Inflammatory macrophage (primary cell): ENCODE measurements at regions not wholly inside any gene's neighbourhood (a gene's known extent, or its start where the extent isn't known, plus 50 kb on each side); places are given as distances from the start of the nearest gene placed in this dataset.
A peak's percentile ranks its signal among the peaks of the same experiment; 100 is the strongest.
"Not testable (repeated sequence)": the region's sequence is repeated elsewhere in the genome, so short reads cannot be mapped to it uniquely, and the experiment has no call there.

Experiments used
- DNase-seq, 2 donors: peaks; one replicate each; pipeline ENCODE4 v3.0.0-alpha.2; 2020 to 2022

DNA sequence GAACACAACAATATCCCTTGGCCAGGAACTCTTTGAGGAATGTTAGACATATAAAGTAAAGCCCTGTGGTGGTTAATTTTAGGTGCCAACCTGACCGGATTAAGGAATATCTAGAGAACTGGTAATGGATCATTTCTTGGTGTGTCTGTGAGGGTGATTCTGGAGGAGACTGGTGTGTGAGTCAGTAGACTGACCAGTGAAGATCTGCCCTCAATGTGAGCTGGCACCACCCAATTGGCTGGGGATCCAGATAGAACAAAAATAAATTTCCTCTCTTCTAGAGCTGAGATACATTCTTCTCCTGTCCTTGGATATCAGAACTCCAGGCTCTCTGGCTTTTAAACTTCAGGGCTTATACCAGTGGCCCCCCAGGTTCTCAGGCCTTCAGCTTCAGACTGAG is 56.2 kb upstream of the TNPO1 start:
- no peak for DNase-seq

DNA sequence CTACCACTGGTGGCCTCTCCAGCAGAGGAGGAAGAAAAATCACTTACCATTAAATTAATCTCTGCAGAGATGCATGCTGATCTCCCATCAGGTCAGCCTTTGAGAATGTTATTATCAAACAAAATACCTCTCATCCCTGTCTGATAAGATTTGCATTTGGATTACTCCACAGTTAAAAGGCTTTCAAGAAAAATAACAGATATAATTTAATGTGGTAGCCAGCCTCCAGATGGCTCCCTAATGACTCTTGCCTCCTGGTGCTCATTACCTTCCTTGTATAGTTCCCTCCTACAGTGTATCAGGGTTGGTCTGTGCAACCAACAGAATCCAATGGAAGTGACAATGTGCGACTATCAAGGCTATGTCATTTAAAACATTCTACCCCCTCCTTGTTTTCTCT is 63.6 kb upstream of the TNPO1 start:
- DNase-seq = peak in 1 of 2 donors; percentile 4

DNA sequence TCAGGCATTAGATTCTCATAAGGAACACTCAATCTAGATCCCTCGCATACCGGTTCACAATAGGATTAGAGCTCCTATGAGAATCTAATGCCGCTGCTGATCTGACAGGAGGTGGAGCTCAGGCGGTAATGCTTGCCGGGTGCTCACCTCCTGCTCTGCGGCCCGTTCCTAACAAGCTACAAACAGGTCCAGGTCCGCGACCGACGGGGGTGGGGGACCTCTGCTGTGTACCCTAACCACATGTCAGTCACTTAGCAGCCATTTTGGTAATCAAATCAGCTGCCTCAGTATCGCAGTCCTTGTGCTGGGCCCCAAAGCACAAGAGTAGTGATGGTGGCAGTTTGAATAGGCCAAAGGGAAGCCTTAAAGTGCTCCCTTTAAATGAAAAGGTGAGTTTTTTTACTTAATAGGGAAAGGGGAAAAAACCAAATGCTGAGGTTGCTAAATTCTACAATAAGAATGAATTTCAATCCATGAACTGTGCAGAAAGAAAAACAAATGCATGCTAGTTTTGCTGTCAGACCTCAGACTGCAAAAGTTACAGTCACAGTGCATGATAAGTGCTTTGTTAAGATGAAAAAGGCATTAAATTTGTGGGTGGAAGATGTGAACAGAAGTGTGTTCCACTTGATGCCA is 67.0 kb upstream of the TNPO1 start:
- no peak for DNase-seq

DNA sequence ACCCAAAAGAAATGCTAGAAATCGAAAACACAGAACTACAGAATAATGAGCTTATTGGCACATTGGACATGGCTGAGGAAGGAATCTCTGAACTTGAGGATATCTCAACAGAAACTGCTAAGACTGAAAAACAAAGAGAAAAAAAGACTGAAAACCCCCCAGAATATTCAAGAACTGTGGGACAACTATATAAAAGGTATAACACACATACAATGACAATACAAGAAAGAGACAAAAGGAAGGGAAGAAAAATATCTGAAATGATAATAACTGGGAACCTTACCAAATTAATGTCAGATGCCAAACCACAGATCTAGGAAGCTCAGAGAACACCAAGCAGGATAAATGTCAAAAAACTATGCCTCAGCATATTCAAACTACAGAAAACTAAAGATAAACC is 68.6 kb upstream of the TNPO1 start:
- no peak for DNase-seq

DNA sequence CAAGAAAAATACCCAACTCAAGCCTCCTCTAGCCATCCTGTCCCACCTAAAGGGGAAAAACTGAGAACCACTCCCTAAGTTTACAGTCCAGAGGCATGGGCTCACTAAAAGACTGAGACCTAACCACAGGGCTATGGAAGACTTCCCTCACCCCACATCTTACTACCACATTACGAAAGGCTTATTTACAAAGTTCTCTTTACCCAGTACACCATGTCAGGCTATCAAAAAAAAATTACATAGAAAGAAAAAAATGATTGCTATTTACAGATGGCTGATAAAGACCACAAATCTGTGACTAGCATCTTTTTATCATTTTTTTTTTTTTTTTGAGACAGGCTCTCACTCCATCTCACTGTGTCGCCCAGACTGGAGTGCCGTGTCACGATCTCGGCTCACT is 69.7 kb upstream of the TNPO1 start:
- DNase-seq = no peak

DNA sequence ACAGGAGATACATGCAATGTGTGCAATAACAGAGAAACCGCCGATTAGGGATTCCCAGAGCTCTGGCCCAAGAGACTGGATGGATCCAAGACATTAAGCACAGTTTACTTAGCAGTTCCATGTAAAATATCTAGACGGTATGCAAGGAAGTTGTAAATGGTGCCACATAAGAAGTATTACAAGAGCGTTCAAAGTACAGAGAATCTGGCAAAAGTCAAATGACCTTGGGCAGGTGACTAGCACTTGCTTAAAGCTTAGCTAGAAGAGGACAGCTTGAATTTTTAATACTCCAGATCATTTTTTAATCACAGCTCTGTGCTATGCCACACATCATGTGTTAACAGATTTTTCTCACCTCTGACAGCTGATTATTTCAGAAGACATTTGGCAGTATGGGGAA is 72.3 kb upstream of the TNPO1 start:
- DNase-seq = no peak

DNA sequence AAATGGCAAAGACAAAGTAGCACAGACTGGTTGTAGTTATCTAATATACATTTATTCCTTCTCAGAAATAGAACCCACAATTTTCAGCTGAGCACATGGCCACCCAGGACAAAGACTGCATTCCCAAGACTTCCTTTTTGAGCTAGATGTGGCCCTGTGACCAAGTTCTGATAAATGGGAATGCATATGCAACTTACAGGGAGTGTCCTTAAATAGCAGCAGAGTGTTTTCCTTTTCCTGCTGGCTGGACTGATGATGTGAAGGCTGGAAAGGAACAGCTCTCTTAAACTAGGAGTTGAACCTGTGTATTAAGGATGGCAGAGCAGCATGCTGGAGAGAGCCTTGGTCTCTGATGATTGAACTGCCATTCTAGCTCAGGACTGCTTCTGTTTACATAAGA is 74.7 kb upstream of the TNPO1 start:
- no peak for DNase-seq

DNA sequence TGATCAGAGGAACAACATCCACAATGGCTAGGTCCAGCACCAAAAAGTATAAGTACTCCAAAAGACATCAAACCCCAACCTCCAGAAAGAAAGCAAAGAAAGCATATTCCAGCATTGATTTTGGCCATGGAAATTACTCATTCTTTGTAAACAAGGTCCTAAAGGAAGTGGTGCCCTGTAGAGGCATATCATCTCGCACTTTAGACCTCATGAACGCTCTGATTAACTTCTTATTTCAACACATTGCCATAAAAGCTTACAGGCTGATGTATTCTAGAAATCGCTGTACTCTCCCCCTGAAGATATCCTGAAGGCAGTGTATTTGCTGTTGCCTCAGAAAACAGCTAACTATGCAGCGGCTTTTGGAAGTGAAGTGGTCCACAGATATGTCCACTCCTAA is 82.7 kb upstream of the TNPO1 start:
- DNase-seq = no peak

DNA sequence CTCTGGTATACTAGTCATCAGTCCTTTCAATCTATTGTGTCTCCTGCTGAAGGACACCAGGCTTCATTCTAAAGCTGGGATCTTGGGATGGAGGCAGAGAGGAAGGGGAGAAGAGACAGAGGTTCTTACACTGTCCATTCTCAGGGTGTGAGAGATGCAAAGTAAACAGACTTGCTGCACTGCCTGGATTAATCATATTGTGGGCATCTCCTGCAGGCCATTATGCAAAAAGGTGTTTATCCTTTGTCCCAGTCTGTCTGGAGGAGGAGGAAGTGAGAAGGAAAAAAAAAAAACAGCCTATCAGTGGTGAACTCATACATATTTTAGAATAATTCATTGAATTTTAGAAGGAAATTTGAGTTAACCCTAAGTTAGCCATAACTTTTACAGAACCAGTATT is 92.9 kb upstream of the TNPO1 start:
- DNase-seq = no peak

DNA sequence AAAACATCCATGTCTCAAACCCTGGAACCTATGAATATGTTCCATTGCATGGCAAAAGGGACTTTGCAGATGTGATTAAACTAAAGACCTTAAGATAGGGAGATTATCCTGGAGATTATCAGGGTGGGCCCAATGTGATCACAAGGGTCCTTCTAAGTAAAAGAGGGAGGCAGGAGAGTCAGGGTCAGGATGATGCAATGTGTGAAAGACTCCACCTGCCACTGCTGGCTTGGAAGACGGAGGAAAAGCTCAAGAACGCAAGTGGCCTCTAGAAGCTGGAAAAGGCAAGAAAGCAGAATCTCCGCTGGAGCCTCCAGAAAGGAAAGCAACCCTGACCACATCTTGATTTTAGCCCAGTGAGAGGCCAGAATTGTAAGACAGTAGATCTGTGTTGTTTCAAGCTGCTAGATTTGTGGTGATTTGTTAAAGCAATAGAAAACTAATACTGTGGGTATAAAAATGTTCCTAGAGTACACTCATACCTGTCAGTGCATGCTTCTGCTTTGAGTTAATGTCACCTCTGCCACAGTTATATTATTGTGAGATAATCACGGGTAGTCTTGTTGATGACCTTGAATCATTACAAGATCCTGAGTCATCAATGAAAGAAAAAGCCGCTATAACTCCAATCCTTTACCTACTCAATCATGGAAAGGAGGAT is 93.5 kb upstream of the TNPO1 start:
- DNase-seq = no peak

DNA sequence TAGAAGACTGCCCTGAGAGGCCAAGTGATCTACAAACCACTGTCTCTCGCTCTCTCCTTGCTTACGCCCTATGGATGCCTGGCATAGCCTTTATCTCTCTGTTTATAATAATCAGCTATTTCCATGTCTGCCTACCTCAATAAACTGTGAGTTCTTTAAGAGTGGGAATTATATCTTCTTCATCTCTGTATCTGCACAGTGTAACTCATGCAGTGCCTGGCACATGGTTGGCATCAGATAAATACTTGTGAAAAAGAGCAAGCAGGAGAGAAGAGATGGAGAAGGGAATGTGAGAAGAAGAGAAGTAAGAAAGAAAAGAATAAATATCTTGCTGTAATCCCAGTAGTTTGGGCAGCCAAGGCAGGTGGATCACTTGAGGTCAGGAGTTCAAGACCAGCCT is 94.6 kb upstream of the TNPO1 start:
- no peak for DNase-seq

DNA sequence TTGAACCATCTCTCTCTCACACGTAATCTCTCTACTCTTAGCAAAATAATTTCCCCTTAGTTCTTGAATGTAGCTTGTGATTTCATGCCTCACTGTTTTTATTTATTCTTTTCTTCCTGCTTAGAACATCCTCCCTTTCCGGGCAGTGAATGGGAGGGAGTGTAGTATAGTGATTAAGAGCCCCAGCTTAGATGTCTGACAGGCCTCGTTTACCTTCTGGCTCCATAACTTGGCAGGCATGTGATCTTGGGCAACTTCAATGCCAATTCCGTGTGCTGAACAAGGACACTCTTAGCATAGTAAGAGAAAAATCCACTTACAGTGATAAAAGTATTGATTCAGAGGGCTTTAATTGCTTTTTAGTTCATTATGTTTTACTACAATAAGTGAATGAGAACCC is 96.3 kb upstream of the TNPO1 start:
- no peak for DNase-seq

DNA sequence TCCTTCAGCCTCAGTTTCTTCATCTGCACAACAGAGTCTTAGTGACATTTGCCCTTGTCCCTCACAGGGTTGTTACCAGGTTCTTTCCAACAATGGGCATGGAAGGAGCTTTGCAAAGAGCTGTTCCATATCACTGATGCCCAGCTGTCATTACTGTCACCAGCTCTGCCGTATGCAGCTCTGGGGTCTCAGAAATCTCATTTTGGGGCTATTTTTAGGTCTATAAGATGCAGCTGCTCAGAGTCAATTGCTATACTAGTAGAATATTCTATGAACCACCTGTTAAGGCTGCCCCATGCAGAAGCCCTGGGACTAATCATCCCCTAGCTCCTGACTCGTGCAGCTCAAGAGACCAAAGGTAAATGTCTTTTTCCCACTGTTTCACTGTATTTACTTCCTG is 105.1 kb upstream of the TNPO1 start:
- DNase-seq = no peak

DNA sequence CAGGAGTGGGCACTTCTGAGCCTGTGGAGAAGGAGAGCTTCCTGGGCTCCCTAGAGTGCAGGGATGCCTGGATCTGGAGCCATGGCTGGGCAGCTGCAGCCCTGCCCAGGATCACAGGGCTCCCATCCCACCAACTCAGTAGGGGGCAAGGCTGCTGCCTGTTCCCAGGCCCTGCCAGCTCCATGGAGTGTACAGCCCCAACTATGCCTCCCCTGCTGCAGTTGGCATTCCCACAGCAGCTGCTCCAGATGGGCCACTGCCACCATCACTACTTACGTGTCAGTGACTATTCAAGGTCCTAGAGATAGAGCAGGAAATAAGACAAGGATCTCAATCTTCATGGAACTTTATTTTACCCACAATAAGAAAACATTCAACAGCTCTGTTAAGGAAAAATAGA is 107.1 kb upstream of the TNPO1 start:
- no peak for DNase-seq

DNA sequence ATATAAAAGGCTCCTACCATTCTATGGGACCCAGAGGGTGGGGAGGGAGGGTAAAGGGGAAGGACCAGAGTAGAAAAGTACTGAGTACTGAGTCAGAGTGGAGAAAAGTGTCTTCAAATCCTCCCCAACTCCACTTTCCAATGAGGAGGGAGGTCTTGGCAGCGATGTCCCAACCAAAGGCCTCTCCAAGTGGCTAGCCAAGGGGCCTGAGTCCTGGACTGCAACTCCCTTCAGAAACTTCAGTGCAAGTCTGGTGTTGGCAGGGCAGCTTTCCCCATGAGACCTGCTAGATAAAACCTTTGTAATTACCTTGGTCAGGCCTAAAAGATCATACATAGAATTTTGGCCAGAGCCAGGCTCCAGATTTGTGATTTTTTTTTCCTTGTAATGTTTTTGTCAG is 111.3 kb upstream of the TNPO1 start:
- DNase-seq = no peak

DNA sequence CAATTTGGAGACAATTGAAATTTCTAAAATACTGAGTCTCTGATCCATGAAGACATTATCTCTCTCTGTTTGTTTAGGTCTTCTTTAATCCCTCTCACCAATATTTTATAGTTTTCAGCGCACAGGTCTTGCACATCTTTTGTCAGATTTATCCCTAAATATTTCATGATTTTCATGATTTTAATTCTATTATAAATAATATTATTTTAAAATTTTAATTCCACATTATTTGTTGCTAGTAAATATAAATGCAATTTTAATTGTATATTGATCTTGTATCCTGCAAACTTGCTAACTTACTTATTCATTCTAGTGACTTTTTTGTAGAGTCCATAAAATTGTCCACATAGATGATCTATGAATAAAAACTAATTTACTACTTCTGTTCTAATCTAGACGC is 112.6 kb upstream of the TNPO1 start:
- DNase-seq = no peak

DNA sequence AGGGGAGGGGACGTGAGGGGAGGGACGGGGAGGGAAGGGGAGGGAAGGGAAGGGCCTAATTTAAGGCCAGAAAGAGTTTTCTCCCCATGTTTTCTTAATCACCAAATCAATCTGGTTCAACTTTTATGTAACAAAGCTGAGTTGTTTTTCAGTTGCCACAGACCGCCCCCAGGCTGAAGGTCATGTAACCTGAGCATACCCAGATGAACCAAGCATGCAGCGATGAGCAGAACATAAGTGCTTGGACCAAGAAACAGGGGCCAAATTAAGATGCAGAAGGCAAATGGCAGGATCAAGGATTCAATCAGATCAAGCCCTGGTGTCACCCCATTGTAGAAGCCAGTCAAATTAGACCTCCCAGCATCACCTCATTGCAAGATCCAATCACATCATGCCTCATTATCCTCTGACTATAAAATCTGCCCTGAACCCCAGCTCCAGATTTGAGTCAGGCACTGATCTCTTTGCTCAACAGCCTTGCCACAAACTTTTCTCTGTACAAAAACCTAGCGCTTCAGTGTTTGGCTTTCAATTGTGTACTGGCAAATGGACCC is 113.5 kb upstream of the TNPO1 start:
- no peak for DNase-seq

DNA sequence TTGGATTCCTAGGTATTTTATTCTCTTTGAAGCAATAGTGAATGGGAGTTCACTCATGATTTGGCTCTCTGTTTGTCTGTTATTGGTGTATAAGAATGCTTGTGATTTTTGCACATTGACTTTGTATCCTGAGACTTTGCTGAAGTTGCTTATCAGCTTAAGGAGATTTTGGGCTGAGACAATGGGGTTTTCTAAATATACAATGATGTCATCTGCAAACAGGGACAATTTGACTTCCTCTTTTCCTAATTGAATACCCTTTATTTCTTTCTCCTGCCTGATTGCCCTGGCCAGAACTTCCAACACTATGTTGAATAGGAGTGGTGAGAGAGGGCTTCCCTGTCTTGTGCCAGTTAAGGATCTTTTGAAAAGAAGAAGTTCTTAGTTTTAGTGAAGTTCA is 114.4 kb upstream of the TNPO1 start:
- not testable (repeated sequence) for DNase-seq

DNA sequence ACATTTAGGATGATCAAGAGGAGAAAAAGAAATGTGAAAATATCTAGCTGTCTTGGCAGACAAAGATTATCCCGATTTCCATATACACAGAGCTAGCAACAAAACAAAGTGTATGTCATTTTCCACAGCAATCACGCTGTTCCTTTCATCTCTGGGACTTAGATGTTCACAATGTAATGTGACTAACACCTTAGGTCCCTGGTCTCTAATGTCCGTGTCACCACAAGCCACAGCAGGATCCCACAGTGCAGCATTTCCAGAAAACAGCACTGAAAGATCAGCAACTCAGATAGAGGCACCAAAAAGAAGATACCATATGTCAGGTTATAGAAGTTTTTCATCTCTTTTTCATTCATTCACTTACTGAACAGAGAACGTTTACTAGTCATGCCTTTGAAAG is 118.0 kb upstream of the TNPO1 start:
- DNase-seq = no peak

DNA sequence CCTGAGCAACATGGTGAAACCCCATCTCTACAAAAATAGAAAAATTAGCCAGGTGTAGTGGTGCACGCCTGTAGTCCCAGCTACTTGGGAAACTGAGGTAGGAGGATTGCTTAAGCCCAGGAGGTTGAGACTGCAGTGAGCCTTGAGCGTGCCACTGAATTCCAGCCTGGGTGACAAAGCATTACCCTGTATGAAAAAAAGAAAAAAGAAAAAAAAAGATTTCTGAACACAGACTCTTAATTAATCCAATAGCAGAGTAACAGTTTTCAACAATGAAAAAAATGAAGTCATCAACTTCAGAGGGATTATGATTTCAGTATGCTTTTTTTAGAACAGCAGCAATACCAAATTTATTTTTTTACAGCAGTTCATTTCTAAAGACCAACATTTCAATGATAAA is 118.8 kb upstream of the TNPO1 start:
- DNase-seq = no peak

DNA sequence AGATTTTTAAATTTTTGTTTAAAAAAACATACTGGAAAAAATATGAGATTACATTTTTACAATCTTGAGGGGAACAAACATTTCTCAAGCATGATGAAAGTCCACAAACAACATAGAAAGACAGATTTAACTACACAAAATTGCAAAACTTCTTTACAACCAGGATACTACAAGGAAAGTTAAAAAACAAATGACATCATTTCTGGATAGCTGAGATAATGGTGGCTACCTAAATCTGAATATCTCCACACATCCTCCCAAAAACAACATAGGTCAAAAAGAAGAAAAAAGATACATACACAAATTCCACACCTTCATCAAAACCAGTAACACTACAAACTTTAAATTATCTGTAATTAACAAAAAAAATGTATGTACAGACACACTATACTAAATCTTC is 120.8 kb upstream of the TNPO1 start:
- DNase-seq = no peak

DNA sequence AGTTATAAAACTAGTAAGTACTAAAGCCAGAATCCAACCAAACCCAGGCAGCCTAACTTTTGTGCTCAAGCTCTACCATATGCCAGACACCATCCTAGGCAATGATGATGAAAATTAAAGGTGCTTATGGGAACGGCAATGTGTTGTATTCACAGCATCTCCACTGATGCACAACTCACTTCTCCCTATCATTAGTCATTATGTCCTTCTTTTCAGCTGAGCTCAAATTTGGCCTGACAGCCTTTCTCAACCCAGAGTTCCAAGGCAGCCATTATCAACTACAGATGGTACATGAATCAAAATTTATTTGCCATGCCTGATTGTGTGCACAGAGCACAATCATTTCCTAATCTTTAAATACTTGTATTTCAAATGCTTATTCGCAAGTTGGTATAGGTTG is 121.6 kb upstream of the TNPO1 start:
- DNase-seq = no peak

DNA sequence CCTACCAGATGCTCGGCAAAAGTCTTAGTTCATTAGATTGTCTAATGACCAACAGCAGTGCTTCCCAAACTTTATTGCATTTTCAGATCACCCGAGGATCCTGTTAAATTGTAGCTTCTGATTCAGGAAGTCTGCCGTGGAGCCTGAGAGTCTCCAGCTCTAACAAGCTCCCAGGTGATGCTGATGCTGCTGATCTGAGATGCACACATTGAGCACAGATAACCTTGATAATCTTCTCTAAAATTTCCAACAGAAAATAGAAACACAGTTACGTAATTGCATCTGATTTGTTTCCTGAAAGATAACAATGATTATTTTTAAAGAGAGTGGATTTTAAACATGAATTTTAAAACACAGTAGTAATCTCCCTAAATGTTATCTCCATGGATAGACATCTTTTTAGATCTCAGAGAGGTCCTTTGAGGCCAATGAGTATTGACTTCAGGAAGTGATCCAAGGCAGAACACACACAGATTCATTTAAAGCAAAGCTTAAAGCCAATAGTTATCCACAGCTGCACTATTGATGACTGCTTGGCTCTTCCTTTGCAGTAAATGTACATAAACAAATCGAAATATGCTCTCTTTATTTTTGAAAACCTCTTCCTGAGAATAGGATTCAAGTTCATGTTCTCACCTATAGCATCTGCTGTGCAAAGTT is 122.8 kb upstream of the TNPO1 start:
- no peak for DNase-seq
